Fibroblast of the aortic adventitia (primary cell): ENCODE measurements at regions not wholly inside any gene's neighbourhood (a gene's known extent, or its start where the extent isn't known, plus 50 kb on each side); places are given as distances from the start of the nearest gene placed in this dataset.

ENCODE experiments used
- DNase-seq: peaks from one replicate; pipeline ENCODE4 v3.0.0-alpha.2; 2010; ENCODE audit warnings: low read depth
- H3K4me3 ChIP-seq: 2 replicates; pipeline ENCODE4 v1.5.1; 2011; ENCODE audit warnings: low read depth, mild to moderate bottlenecking, control low read depth, low read length, moderate library complexity
- CTCF ChIP-seq: IDR thresholded peaks from 2 replicates; pipeline ENCODE4 v1.5.1; 2011; ENCODE audit warnings: mild to moderate bottlenecking, low read length, control low read depth, inconsistent platforms; ENCODE audit not compliant: insufficient read depth

- DNase-seq: no peak
Observed at GRCh38 chr11:95693298-95693697, 96.3 kb downstream of the FAM76B start.

GRCh38 chr11:95692526-95693260 is 96.9 kb downstream of the FAM76B start:
- H3K4me3 ChIP-seq: no peak overlapping the region

More at GRCh38 chr11:95693298-95693697, 96.3 kb downstream of the FAM76B start:
- no peak for TF ChIP-seq CTCF
- H3K4me3 ChIP-seq: no peak overlapping the region

GRCh38 chr11:95690100-95690499 is 99.5 kb downstream of the FAM76B start:
- TF ChIP-seq CTCF: no peak
- no peak overlapping the region for H3K4me3 ChIP-seq
- no peak for DNase-seq

More at GRCh38 chr11:95692526-95693260, 96.9 kb downstream of the FAM76B start:
- TF ChIP-seq CTCF: no peak
- peak; percentile 90 for DNase-seq

- TF ChIP-seq CTCF: no peak
- H3K4me3 ChIP-seq: no peak overlapping the region
- DNase-seq: no peak
Observed at GRCh38 chr11:95688501-95689222, 100.9 kb downstream of the FAM76B start.

- no peak overlapping the region for H3K4me3 ChIP-seq
- DNase-seq: no peak
- TF ChIP-seq CTCF: no peak
Observed at GRCh38 chr11:95688015-95688414, 101.6 kb downstream of the FAM76B start.

GRCh38 chr11:95686265-95686664 is 103.3 kb downstream of the FAM76B start:
- TF ChIP-seq CTCF: no peak
- H3K4me3 ChIP-seq: no peak overlapping the region
- DNase-seq: no peak

- no peak for DNase-seq
- TF ChIP-seq CTCF: no peak
- no peak overlapping the region for H3K4me3 ChIP-seq
Observed at GRCh38 chr11:95684701-95685100, 104.9 kb downstream of the FAM76B start.
